GM20431 (cell line): ENCODE measurements at regions not wholly inside any gene's neighbourhood (a gene's known extent, or its start where the extent isn't known, plus 50 kb on each side); places are given as distances from the start of the nearest gene placed in this dataset.

Source experiments
- in situ Hi-C: fragments of 300-500 bp; cut with MseI, MboI; formaldehyde crosslinking; loops from one replicate; pipeline ENCODE4 v1.15.0; 2020; ENCODE audit warnings: low sequenced_read_pairs; ENCODE audit not compliant: unreplicated experiment

GRCh38 chr1:24980836-24981630 lies 51.0 kb upstream of the RUNX3 start:
- in situ Hi-C loops = no loop called here
